Prostate gland (tissue), 2 donors: ENCODE measurements at regions not wholly inside any gene's neighbourhood (a gene's known extent, or its start where the extent isn't known, plus 50 kb on each side); places are given as distances from the start of the nearest gene placed in this dataset.

Experiments used
- CTCF ChIP-seq, 4 experiments: fragments of 200-600 bp in 2 of 4; fragments of 450-650 bp in 2 of 4; sonication (generic) in 2 of 4; IDR thresholded peaks; 1 replicate in 3 of 4; 2 replicates in 1 of 4; pipeline ENCODE4 v1.5.1; 2016 to 2019; ENCODE audit warnings: antibody characterized with exemption in 4 of 4, mild to moderate bottlenecking in 2 of 4, moderate library complexity in 2 of 4
- POLR2A ChIP-seq: fragments of 450-650 bp; IDR thresholded peaks from one replicate; pipeline ENCODE4 v1.6.1; 2016; ENCODE audit warnings: antibody characterized with exemption, mild to moderate bottlenecking

- TF ChIP-seq CTCF (IDR thresholded peaks at IDR 0.05) (no peak), POLR2A (no peak)
These were observed 53.8 kb upstream of the RASGRP1 start for GRCh38 chr15:38618242-38618955.
